ENCODE measurements at regions not wholly inside any gene's neighbourhood (a gene's known extent, or its start where the extent isn't known, plus 50 kb on each side); places are given as distances from the start of the nearest gene placed in this dataset.

DNA sequence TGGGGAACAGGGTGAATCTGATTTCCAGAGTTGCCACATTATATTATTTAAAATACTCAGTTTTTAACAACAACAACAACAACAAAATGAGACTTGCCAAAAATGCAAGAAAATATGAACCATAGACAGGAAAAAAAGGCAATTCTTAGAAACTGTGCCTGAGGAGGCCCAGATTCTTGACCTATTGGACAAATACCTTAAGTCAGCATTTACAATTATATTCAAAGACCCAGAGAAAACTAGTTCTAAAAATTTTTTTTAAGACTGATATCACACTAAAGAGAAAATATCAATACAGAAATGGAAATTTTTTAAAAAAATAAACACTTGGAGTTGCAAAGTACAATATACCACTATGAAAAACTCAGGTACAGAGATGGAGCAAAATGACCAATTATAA, 152.8 kb upstream of the LYPLAL1 start:
- TF ChIP-seq, protein P1, sequence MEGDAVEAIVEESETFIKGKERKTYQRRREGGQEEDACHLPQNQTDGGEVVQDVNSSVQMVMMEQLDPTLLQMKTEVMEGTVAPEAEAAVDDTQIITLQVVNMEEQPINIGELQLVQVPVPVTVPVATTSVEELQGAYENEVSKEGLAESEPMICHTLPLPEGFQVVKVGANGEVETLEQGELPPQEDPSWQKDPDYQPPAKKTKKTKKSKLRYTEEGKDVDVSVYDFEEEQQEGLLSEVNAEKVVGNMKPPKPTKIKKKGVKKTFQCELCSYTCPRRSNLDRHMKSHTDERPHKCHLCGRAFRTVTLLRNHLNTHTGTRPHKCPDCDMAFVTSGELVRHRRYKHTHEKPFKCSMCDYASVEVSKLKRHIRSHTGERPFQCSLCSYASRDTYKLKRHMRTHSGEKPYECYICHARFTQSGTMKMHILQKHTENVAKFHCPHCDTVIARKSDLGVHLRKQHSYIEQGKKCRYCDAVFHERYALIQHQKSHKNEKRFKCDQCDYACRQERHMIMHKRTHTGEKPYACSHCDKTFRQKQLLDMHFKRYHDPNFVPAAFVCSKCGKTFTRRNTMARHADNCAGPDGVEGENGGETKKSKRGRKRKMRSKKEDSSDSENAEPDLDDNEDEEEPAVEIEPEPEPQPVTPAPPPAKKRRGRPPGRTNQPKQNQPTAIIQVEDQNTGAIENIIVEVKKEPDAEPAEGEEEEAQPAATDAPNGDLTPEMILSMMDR (IDR thresholded peaks at IDR 0.05; ENCODE audit: control extremely low read depth in 1 of 3, insufficient read depth in 1 of 3, low read depth in 1 of 3, low read length in 3 of 3): no peak
- TF ChIP-seq EP300 (IDR thresholded peaks at IDR 0.05; ENCODE audit: borderline replicate concordance in 1 of 2, low read depth in 2 of 2, low read length in 2 of 2) (no peak), RAD21 (IDR thresholded peaks at IDR 0.05 in 1 of 2, conservative IDR thresholded peaks at IDR 0.05 in 1 of 2; ENCODE audit: low read depth in 2 of 2, low read length in 2 of 2) (no peak), GABPA (IDR thresholded peaks at IDR 0.05; ENCODE audit: borderline replicate concordance, insufficient read depth, low read length) (no peak), POLR2AphosphoS5 (IDR thresholded peaks at IDR 0.05; ENCODE audit: low read depth, low read length) (no peak), HDAC2 (IDR thresholded peaks at IDR 0.05; ENCODE audit: borderline replicate concordance in 1 of 2, low read depth in 2 of 2, low read length in 2 of 2) (no peak), POLR2A (IDR thresholded peaks at IDR 0.05; ENCODE audit: control extremely low read depth in 1 of 2, low read depth in 2 of 2, low read length in 2 of 2) (no peak), SIRT6 (IDR thresholded peaks at IDR 0.05; ENCODE audit: low read length) (no peak), TEAD4 (IDR thresholded peaks at IDR 0.05; ENCODE audit: low read depth, low read length) (no peak), FOSL1 (IDR thresholded peaks at IDR 0.05; ENCODE audit: insufficient read depth, low read depth, low read length) (no peak), TAF1 (IDR thresholded peaks at IDR 0.05; ENCODE audit: low read depth, low read length) (no peak), CEBPB (IDR thresholded peaks at IDR 0.05; ENCODE audit: low read depth, low read length) (no peak)
